SJCRH30 (cell line): ENCODE measurements at regions not wholly inside any gene's neighbourhood (a gene's known extent, or its start where the extent isn't known, plus 50 kb on each side); places are given as distances from the start of the nearest gene placed in this dataset.

Experiments used
- DNase-seq, 2 experiments: peaks; one replicate each; pipeline ENCODE4 v3.0.0-alpha.2; 2015 to 2020
- H3K27ac ChIP-seq: fragments of 250-450 bp; sonication (Bioruptor Pico); 2 replicates; pipeline ENCODE4 v1.5.1; 2020; ENCODE audit warnings: mild to moderate bottlenecking, moderate library complexity
- H3K27me3 ChIP-seq: fragments of 250-450 bp; sonication (Bioruptor Pico); 2 replicates; pipeline ENCODE4 v1.5.1; 2020; ENCODE audit warnings: mild to moderate bottlenecking, moderate library complexity
- H3K36me3 ChIP-seq: fragments of 250-450 bp; sonication (Bioruptor Pico); 2 replicates; pipeline ENCODE4 v1.5.1; 2020; ENCODE audit warnings: mild to moderate bottlenecking, moderate library complexity
- H3K4me1 ChIP-seq: fragments of 250-450 bp; sonication (Bioruptor Pico); 2 replicates; pipeline ENCODE4 v1.5.1; 2020; ENCODE audit warnings: mild to moderate bottlenecking, moderate library complexity
- H3K4me3 ChIP-seq: fragments of 250-450 bp; sonication (Bioruptor Pico); 2 replicates; pipeline ENCODE4 v1.5.1; 2020; ENCODE audit warnings: mild to moderate bottlenecking, moderate library complexity
- H3K9me3 ChIP-seq: fragments of 250-450 bp; sonication (Bioruptor Pico); replicated peaks from 2 replicates; pipeline ENCODE4 v1.5.1; 2020; ENCODE audit warnings: mild to moderate bottlenecking, moderate library complexity

GRCh38 chr6:142570221-142570671 lies 268.4 kb downstream of the ADGRG6 start:
- Histone ChIP-seq H3K27me3 (no peaks in the 10 kb centered on the region), H3K36me3 (no peaks in the 10 kb centered on the region), H3K9me3 (peaks cover 3% of the 10 kb centered on the region; the same call in 1 of the 2 replicates), H3K4me1 (peaks cover 21% of the 10 kb centered on the region), H3K4me3 (no peak overlapping the region), H3K27ac (no peak overlapping the region)
- peak; percentile 17 to 45 for DNase-seq

- Histone ChIP-seq H3K4me1 (no peaks in the 10 kb centered on the region), H3K4me3 (no peak overlapping the region), H3K9me3 (no peaks in the 10 kb centered on the region), H3K36me3 (no peaks in the 10 kb centered on the region), H3K27me3 (no peaks in the 10 kb centered on the region), H3K27ac (no peak overlapping the region)
- DNase-seq, result no peak
These were observed 291.1 kb downstream of the ADGRG6 start for GRCh38 chr6:142592876-142593275.

DNA sequence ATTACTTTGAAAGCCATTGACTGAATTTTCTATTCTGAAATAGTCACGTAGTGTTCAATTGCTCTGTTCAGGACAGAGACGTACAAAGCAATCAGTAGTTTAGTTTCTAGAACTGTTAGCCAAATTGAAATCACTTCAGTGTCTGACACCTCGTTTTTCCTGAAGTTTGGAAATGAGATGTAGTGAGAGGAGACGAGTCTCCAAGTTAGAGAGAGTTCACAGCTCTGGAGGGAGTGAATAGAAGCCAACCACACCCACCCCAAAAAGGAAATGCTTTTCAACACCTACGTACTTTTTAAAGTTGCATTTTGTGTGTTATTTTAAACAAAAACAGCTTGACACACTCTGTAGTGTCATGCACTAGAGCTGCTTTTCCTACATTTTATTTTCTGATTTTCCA lies 296.0 kb downstream of the ADGRG6 start:
- Histone ChIP-seq H3K36me3 (no peaks in the 10 kb centered on the region), H3K27ac (no peak overlapping the region), H3K9me3 (no peaks in the 10 kb centered on the region; the same call in 1 of the 2 replicates), H3K4me1 (no peaks in the 10 kb centered on the region), H3K27me3 (no peaks in the 10 kb centered on the region), H3K4me3 (no peak overlapping the region)
- no peak for DNase-seq

DNA sequence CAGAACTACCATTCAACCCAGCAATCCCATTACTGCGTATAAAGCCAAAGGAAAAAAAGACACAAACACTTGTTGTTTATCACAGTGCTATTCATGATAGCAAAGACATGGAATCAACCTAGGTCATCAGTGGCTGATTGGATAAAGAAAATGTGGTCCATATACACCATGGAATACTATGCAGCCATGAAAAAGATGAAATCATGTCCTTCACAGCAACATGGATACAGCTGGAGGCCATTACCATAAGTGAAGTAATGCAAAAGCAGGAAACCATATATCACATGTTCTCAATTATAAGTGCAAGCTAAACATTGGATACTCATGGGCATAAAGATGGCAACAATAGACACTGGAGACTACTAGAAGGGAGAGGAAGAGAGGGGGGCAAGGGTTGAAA lies 299.6 kb downstream of the ADGRG6 start:
- no peaks in the 10 kb centered on the region for H3K36me3 ChIP-seq
- no peaks in the 10 kb centered on the region for H3K4me1 ChIP-seq
- no peak for DNase-seq
- H3K9me3 ChIP-seq, result no peaks in the 10 kb centered on the region; the same call in 1 of the 2 replicates
- H3K27me3 ChIP-seq, result no peaks in the 10 kb centered on the region
- no peak overlapping the region for H3K27ac ChIP-seq
- H3K4me3 ChIP-seq, result no peak overlapping the region

GRCh38 chr6:142602972-142603371 lies 301.2 kb downstream of the ADGRG6 start:
- Histone ChIP-seq H3K4me1 (no peaks in the 10 kb centered on the region), H3K4me3 (no peak overlapping the region), H3K27ac (no peak overlapping the region), H3K27me3 (no peaks in the 10 kb centered on the region), H3K36me3 (no peaks in the 10 kb centered on the region), H3K9me3 (no peaks in the 10 kb centered on the region; the same call in 1 of the 2 replicates)
- DNase-seq, result no peak

- no peak overlapping the region for H3K27ac ChIP-seq
- DNase-seq, result no peak
These were observed 304.2 kb downstream of the ADGRG6 start for GRCh38 chr6:142605922-142606485.

DNA sequence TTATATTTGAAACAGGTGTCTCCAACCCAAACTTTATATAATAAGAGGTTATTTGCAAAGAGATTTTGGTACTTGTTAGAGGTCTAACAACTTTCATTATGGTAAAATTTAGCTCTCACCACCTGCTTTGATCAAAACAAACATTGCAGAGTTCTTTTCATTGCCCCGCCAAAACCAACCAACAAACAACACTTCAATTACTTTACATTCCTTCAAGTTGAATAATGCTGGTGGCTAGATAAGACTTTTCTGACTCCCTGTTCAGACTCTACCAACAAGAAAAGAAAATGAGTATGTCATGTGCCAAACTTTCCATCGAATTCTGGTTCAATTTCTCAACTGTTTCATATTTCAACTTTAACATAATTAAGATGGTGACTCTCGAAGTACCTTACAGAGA lies 311.1 kb downstream of the ADGRG6 start:
- no peaks in the 10 kb centered on the region for H3K36me3 ChIP-seq
- DNase-seq, result no peak
- no peak overlapping the region for H3K27ac ChIP-seq
- H3K4me3 ChIP-seq, result no peak overlapping the region
- H3K4me1 ChIP-seq, result no peaks in the 10 kb centered on the region
- no peaks in the 10 kb centered on the region; the same call in 1 of the 2 replicates for H3K27me3 ChIP-seq
- no peaks in the 10 kb centered on the region for H3K9me3 ChIP-seq

More at GRCh38 chr6:142605922-142606485, 304.2 kb downstream of the ADGRG6 start:
- Histone ChIP-seq H3K4me1 (no peaks in the 10 kb centered on the region), H3K36me3 (no peaks in the 10 kb centered on the region), H3K9me3 (no peaks in the 10 kb centered on the region; the same call in 1 of the 2 replicates), H3K27me3 (no peaks in the 10 kb centered on the region; the same call in 1 of the 2 replicates), H3K4me3 (no peak overlapping the region)

- H3K27ac ChIP-seq, result no peak overlapping the region
- H3K36me3 ChIP-seq, result no peaks in the 10 kb centered on the region
- H3K4me3 ChIP-seq, result no peak overlapping the region
- no peaks in the 10 kb centered on the region for H3K27me3 ChIP-seq
- no peak for DNase-seq
- no peaks in the 10 kb centered on the region for H3K4me1 ChIP-seq
- no peaks in the 10 kb centered on the region for H3K9me3 ChIP-seq
These were observed 312.2 kb downstream of the ADGRG6 start for GRCh38 chr6:142613981-142614380.

- Histone ChIP-seq H3K36me3 (no peaks in the 10 kb centered on the region), H3K27me3 (no peaks in the 10 kb centered on the region), H3K4me1 (no peaks in the 10 kb centered on the region), H3K4me3 (no peak overlapping the region), H3K27ac (no peak overlapping the region), H3K9me3 (no peaks in the 10 kb centered on the region)
- no peak for DNase-seq
These were observed 315.4 kb downstream of the ADGRG6 start for GRCh38 chr6:142617158-142617557.

DNA sequence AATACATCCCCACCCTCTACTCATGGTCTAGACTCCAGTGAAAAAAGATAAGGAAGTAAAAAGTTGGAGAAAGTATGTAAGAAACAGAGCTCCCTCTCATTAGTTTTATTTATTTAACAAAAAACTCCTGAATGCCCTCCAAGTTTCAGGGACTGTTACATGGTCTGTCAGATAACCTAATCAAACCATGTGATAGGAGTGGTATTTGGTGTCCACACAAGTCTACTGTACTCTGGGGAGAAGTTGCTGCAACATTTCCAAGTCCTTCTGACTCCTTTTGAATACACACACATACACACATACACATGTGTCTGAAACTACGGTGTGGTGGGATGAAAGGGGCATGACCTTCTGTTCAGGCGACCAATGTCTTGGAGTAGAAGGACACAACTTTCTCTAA lies 320.0 kb downstream of the ADGRG6 start:
- no peak for DNase-seq
- Histone ChIP-seq H3K36me3 (no peaks in the 10 kb centered on the region), H3K27me3 (no peaks in the 10 kb centered on the region), H3K4me3 (no peak overlapping the region), H3K27ac (no peak overlapping the region), H3K4me1 (no peaks in the 10 kb centered on the region), H3K9me3 (no peaks in the 10 kb centered on the region)

- Histone ChIP-seq H3K4me1 (no peaks in the 10 kb centered on the region), H3K4me3 (no peak overlapping the region), H3K36me3 (no peaks in the 10 kb centered on the region), H3K27me3 (no peaks in the 10 kb centered on the region), H3K9me3 (no peaks in the 10 kb centered on the region), H3K27ac (no peak overlapping the region)
- DNase-seq, result no peak
These were observed 319.8 kb downstream of the HIVEP2 start for GRCh38 chr6:142624978-142625715.

DNA sequence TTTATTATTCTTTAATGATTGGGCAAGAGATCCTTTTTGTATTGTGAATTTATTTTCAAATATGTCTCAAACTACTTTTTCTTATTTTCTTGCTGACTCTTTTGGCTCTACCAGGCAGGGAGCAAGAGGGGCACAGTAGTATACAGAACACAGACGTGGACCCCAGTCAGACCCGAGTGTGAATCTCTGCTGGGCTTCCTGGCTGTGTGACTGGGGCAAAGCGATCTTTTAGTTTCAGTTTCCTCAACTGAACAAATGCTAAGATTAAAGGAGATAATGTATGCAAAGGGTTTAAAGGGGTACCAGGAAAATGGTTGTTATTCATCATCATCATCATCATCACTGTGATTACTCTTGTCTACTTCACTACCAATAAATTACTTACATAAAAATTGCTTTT lies 317.5 kb downstream of the HIVEP2 start:
- Histone ChIP-seq H3K4me1 (no peaks in the 10 kb centered on the region), H3K4me3 (no peak overlapping the region), H3K27me3 (no peaks in the 10 kb centered on the region), H3K27ac (no peak overlapping the region), H3K9me3 (no peaks in the 10 kb centered on the region), H3K36me3 (no peaks in the 10 kb centered on the region)
- no peak for DNase-seq

DNA sequence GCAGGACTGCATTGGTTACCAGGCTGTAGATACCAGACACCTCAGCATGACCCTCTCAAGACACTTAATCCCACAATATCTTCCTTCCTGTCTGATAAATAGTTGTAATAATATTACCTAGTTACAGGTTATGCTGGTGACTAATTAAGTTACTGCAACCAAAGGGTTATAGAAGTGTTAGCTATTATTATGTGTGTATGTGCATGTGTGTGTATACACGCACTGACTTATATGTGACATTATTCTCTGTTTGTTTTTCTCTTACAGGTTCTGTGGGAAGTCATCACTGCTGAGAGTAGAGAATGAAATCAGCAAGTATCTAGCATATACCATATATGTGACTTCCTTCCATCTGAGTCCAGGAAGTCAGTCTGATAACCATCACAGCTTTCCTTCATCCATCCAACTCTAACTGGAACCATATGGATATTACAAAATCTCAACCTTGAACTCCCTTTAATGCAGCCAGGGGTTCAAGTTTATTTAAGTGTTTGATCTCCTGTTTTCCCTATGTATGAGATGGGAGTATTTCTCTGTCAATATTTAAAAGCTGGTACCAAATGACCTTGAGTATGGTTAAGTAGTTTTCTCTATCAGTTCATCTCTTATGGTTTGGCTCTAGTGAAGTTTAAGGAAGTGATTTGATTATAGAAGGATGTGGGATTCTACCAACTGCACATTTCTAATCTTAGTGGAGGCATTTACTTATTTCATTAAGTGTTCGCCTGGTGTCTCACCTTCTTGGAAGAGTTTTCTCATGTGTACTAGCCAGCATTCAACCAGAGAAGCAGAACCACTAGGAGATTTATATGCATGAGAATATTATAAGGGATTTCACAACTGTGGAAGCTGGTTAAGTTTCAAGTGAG lies 313.2 kb downstream of the HIVEP2 start:
- Histone ChIP-seq H3K27ac (no peak overlapping the region), H3K36me3 (no peaks in the 10 kb centered on the region), H3K4me3 (no peak overlapping the region), H3K27me3 (no peaks in the 10 kb centered on the region), H3K9me3 (no peaks in the 10 kb centered on the region), H3K4me1 (no peaks in the 10 kb centered on the region)
- DNase-seq, result no peak

DNA sequence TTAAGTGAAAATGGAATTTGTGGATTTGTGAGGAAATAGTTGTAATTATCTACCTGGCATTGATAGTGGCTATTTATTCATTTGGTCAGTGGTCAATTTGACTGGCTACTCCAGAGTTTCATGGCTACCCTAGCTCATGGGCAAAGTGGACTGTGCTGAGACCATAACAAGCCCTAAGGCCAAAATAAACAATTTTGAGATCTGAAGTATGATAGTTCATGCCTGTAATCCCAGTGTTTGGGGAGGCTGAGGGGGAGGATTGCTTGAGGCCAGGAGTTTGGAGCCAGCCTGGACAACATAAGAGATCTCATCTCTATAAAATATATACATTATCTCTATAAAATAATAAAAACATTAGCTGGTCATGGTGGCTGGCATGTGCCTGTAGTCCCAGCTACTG lies 311.7 kb downstream of the HIVEP2 start:
- DNase-seq, result no peak
- H3K27ac ChIP-seq, result no peak overlapping the region

GRCh38 chr6:142635130-142635529 lies 309.8 kb downstream of the HIVEP2 start:
- H3K27me3 ChIP-seq, result no peaks in the 10 kb centered on the region
- H3K36me3 ChIP-seq, result no peaks in the 10 kb centered on the region
- H3K4me3 ChIP-seq, result no peak overlapping the region
- H3K27ac ChIP-seq, result no peak overlapping the region
- no peaks in the 10 kb centered on the region for H3K9me3 ChIP-seq
- DNase-seq, result no peak
- H3K4me1 ChIP-seq, result no peaks in the 10 kb centered on the region

More for the DNA sequence above, 311.7 kb downstream of the HIVEP2 start:
- H3K4me3 ChIP-seq, result no peak overlapping the region
- H3K36me3 ChIP-seq, result no peaks in the 10 kb centered on the region
- H3K4me1 ChIP-seq, result no peaks in the 10 kb centered on the region
- no peaks in the 10 kb centered on the region for H3K9me3 ChIP-seq
- H3K27me3 ChIP-seq, result no peaks in the 10 kb centered on the region
